SK-N-SH (cell line): ENCODE measurements at regions not wholly inside any gene's neighbourhood (a gene's known extent, or its start where the extent isn't known, plus 50 kb on each side); places are given as distances from the start of the nearest gene placed in this dataset.

ENCODE experiments used
- CTCF ChIA-PET: fragments of 300-600, 350-600 bp; formaldehyde crosslinking; extraction: SDS; loops from one replicate; lab custom pipeline; 2021; lab: Yijun Ruan, JAX
- POLR2A ChIA-PET: fragments of 350-600 bp; sonication (Branson Sonifier 250); formaldehyde crosslinking; extraction: SDS; loops from one replicate; lab custom pipeline; 2020; ENCODE audit warnings: antibody characterized with exemption, inconsistent platforms; lab: Yijun Ruan, JAX
- DNase-seq: peaks from one replicate; pipeline ENCODE4 v3.0.0; 2012
- H2AFZ ChIP-seq: fragments of 200-600 bp; sonication (generic); 2 replicates; pipeline ENCODE4 v1.8.1; 2016; ENCODE audit warnings: antibody characterized with exemption, mild to moderate bottlenecking, low read depth
- H3F3A ChIP-seq: fragments of 200-600 bp; sonication (generic); replicated peaks from 2 replicates; pipeline ENCODE3; 2016; ENCODE audit warnings: antibody characterized with exemption, mild to moderate bottlenecking; ENCODE audit not compliant: insufficient read depth
- H3K27ac ChIP-seq, 2 experiments: fragments of 200-500 bp in 1 of 2; fragments of 200-600 bp in 1 of 2; sonication (Bioruptor generic) in 1 of 2; sonication (generic), shearing (Covaris generic) in 1 of 2; 2 replicates each; pipeline versions ENCODE4 v1.5.1 to v1.6.1; 2014 to 2016; ENCODE audit warnings: low read depth in 2 of 2, inconsistent platforms in 1 of 2, low read length in 1 of 2, mild to moderate bottlenecking in 1 of 2, mixed read lengths in 1 of 2
- H3K27me3 ChIP-seq: fragments of 200-600 bp; sonication (generic), shearing (Covaris generic); 2 replicates; pipeline ENCODE4 v1.6.1; 2016; ENCODE audit warnings: mixed run types; ENCODE audit not compliant: insufficient read depth
- H3K36me3 ChIP-seq, 2 experiments: fragments of 200-500 bp in 1 of 2; fragments of 200-600 bp in 1 of 2; sonication (Bioruptor generic) in 1 of 2; sonication (generic) in 1 of 2; replicated peaks in 1 of 2; 2 replicates each; pipeline versions ENCODE3 to v1.5.1; 2014 to 2016; ENCODE audit warnings: low read length in 1 of 2, mild to moderate bottlenecking in 1 of 2; ENCODE audit not compliant: insufficient read depth in 2 of 2, control insufficient read depth in 1 of 2
- H3K4me1 ChIP-seq, 2 experiments: fragments of 200-500 bp in 1 of 2; fragments of 200-600 bp in 1 of 2; sonication (Bioruptor generic) in 1 of 2; sonication (generic), shearing (Covaris generic) in 1 of 2; 2 replicates each; pipeline versions ENCODE4 v1.5.1 to v1.6.1; 2014 to 2016; ENCODE audit warnings: low read depth in 1 of 2, low read length in 1 of 2, mixed run types in 1 of 2; ENCODE audit not compliant: insufficient read depth in 2 of 2, control insufficient read depth in 1 of 2
- H3K4me2 ChIP-seq: fragments of 200-600 bp; sonication (generic), shearing (Covaris generic); 2 replicates; pipeline ENCODE4 v1.6.1; 2017; ENCODE audit warnings: mixed run types
- H3K4me3 ChIP-seq, 2 experiments: fragments of 200-500 bp in 1 of 2; fragments of 200-600 bp in 1 of 2; sonication (Bioruptor generic) in 1 of 2; sonication (generic), shearing (Covaris generic) in 1 of 2; 2 replicates each; pipeline versions ENCODE4 v1.5.1 to v1.8.1; 2014 to 2016; ENCODE audit warnings: low read depth in 2 of 2, inconsistent platforms in 1 of 2, low read length in 1 of 2, mild to moderate bottlenecking in 1 of 2, mixed read lengths in 1 of 2, moderate library complexity in 1 of 2
- H3K79me2 ChIP-seq: fragments of 200-600 bp; sonication (generic); 2 replicates; pipeline ENCODE4 v1.8.1; 2017; ENCODE audit warnings: mild to moderate bottlenecking; ENCODE audit not compliant: insufficient read depth
- H3K9ac ChIP-seq: fragments of 200-600 bp; sonication (generic); 2 replicates; pipeline ENCODE4 v1.6.1; 2017; ENCODE audit warnings: mixed run types
- H3K9me2 ChIP-seq: fragments of 200-600 bp; sonication (generic); 2 replicates; pipeline ENCODE4 v1.6.1; 2017; ENCODE audit warnings: mixed run types
- H3K9me3 ChIP-seq: fragments of 200-600 bp; sonication (generic); 2 replicates; pipeline ENCODE4 v1.6.1; 2017; ENCODE audit warnings: mixed run types, mild to moderate bottlenecking, moderate library complexity
- H4K20me1 ChIP-seq: fragments of 200-600 bp; sonication (generic); 2 replicates; pipeline ENCODE4 v1.6.1; 2017; ENCODE audit warnings: mild to moderate bottlenecking, mixed run types; ENCODE audit not compliant: insufficient read depth
- CHD2 ChIP-seq: fragments of 150-350 bp; IDR thresholded peaks from 2 replicates; pipeline ENCODE4 v1.6.1; 2018; ENCODE audit warnings: low read length; ENCODE audit not compliant: partially characterized antibody
- ELF1 ChIP-seq: IDR thresholded peaks from 2 replicates; pipeline ENCODE4 v1.4.0; 2012
- EP300 ChIP-seq, 2 experiments: IDR thresholded peaks; 2 replicates each; pipeline versions ENCODE4 v1.4.0 to v1.6.1; 2012; ENCODE audit warnings: borderline replicate concordance in 1 of 2, low read depth in 1 of 2, low read length in 1 of 2
- FOXM1 ChIP-seq: IDR thresholded peaks from 2 replicates; pipeline ENCODE4 v1.4.0; 2012; ENCODE audit warnings: low read depth, mild to moderate bottlenecking
- IRF3 ChIP-seq: fragments of 150-350 bp; IDR thresholded peaks from 2 replicates; pipeline ENCODE4 v1.6.1; 2016; ENCODE audit warnings: mild to moderate bottlenecking, low read depth, low read length
- MAX ChIP-seq: IDR thresholded peaks from 2 replicates; pipeline ENCODE4 v1.4.0; 2012; ENCODE audit warnings: low read depth
- RCOR1 ChIP-seq: fragments of 150-350 bp; IDR thresholded peaks from 2 replicates; pipeline ENCODE4 v1.6.1; 2017; ENCODE audit warnings: antibody characterized with exemption, low read length
- REST ChIP-seq: IDR thresholded peaks from 2 replicates; pipeline ENCODE4 v1.6.1; 2012; ENCODE audit warnings: mild to moderate bottlenecking, low read depth, low read length, moderate library complexity
- RXRA ChIP-seq: IDR thresholded peaks from 2 replicates; pipeline ENCODE4 v1.4.0; 2012; ENCODE audit warnings: low read depth, mild to moderate bottlenecking, borderline replicate concordance
- SIN3A ChIP-seq: IDR thresholded peaks from 2 replicates; pipeline ENCODE4 v1.6.1; 2012; ENCODE audit warnings: low read depth, mild to moderate bottlenecking, low read length, moderate library complexity, borderline replicate concordance
- SMC3 ChIP-seq: IDR thresholded peaks from 2 replicates; pipeline ENCODE4 v1.6.1; 2012; ENCODE audit warnings: low read depth, low read length, improper control_type of control experiment
- TAF1 ChIP-seq: IDR thresholded peaks from 2 replicates; pipeline ENCODE4 v1.6.1; 2012; ENCODE audit warnings: low read depth, mild to moderate bottlenecking, low read length, moderate library complexity, borderline replicate concordance
- USF1 ChIP-seq: IDR thresholded peaks from 2 replicates; pipeline ENCODE4 v1.4.0; 2012; ENCODE audit warnings: low read depth, borderline replicate concordance
- YY1 ChIP-seq: IDR thresholded peaks from 2 replicates; pipeline ENCODE4 v1.4.0; 2012; ENCODE audit warnings: low read depth, mild to moderate bottlenecking
- ZBTB33 ChIP-seq: IDR thresholded peaks from 2 replicates; pipeline ENCODE4 v1.4.0; 2012; ENCODE audit warnings: low read depth, borderline replicate concordance
- WGBS: methylation state at CpG from one replicate; pipeline ENCODE4 v1.1.6; 2017; ENCODE audit warnings: low lambda C conversion rate; 5-methylcytosine and 5-hydroxymethylcytosine counted together

GRCh38 chr18:39415471-39415870 is 1849.9 kb upstream of the CELF4 start:
- ChIA-PET CTCF (no interaction called here), POLR2A (no interaction called here)
- no peak overlapping the region for H3K4me3 ChIP-seq
- H3K27me3 ChIP-seq: no peaks in the 10 kb centered on the region
- TF ChIP-seq IRF3 (no peak), TAF1 (no peak), REST (no peak), RCOR1 (no peak), ELF1 (no peak), SIN3A (no peak), YY1 (no peak), EP300 (IDR thresholded peaks at IDR 0.05; ENCODE audit: borderline replicate concordance in 1 of 2, low read depth in 1 of 2, low read length in 1 of 2) (no peak), ZBTB33 (no peak), USF1 (no peak), SMC3 (no peak), RXRA (no peak), FOXM1 (no peak), CHD2 (no peak), MAX (no peak)
- H4K20me1 ChIP-seq: no peaks in the 10 kb centered on the region
- H3K4me2 ChIP-seq: no peak overlapping the region
- H3F3A ChIP-seq: no peaks in the 10 kb centered on the region
- no peak for DNase-seq
- H3K9ac ChIP-seq: no peak overlapping the region
- no peak overlapping the region for H3K27ac ChIP-seq
- no peaks in the 10 kb centered on the region for H3K79me2 ChIP-seq
- no peaks in the 10 kb centered on the region for H3K36me3 ChIP-seq
- no peak overlapping the region for H2AFZ ChIP-seq
- H3K9me2 ChIP-seq: no peaks in the 10 kb centered on the region
- peaks cover 5% of the 10 kb centered on the region for H3K9me3 ChIP-seq
- WGBS: 60% methylated on average over 4 of the region's 4 CpGs
- H3K4me1 ChIP-seq: no peaks in the 10 kb centered on the region
